CD14-positive monocyte (primary cell): ENCODE measurements at regions not wholly inside any gene's neighbourhood (a gene's known extent, or its start where the extent isn't known, plus 50 kb on each side); places are given as distances from the start of the nearest gene placed in this dataset.

Source experiments
- DNase-seq, 3 donors: peaks; one replicate each; pipeline ENCODE4 v3.0.0-alpha.2; 2011 to 2022
- H2AFZ ChIP-seq: 2 replicates; pipeline ENCODE4 v1.6.0; 2012; ENCODE audit warnings: mild to moderate bottlenecking, low read depth, low read length, inconsistent platforms; ENCODE audit not compliant: insufficient read depth, poor library complexity, severe bottlenecking
- H3K27ac ChIP-seq, 2 donors: 1 replicate in 1 of 2; 2 replicates in 1 of 2; pipeline ENCODE4 v1.5.1; 2012 to 2013; ENCODE audit warnings: low read length in 2 of 2, control low read depth in 1 of 2, inconsistent platforms in 1 of 2, low read depth in 1 of 2, mild to moderate bottlenecking in 1 of 2
- H3K27me3 ChIP-seq, 2 donors: one replicate each; pipeline versions ENCODE4 v1.6.0 to v1.6.1; 2011 to 2013; ENCODE audit warnings: low read length in 2 of 2; ENCODE audit not compliant: control insufficient read depth in 2 of 2, insufficient read depth in 2 of 2
- H3K36me3 ChIP-seq, 2 donors: replicated peaks in 1 of 2; 1 replicate in 1 of 2; 2 replicates in 1 of 2; pipeline versions ENCODE4 v1.5.1 to v1.6.1; 2012 to 2013; ENCODE audit warnings: low read length in 2 of 2, control low read depth in 1 of 2, inconsistent platforms in 1 of 2, mild to moderate bottlenecking in 1 of 2; ENCODE audit not compliant: insufficient read depth in 2 of 2, control insufficient read depth in 1 of 2
- H3K4me1 ChIP-seq, 2 donors: 1 replicate in 1 of 2; 2 replicates in 1 of 2; pipeline versions ENCODE4 v1.5.1 to v1.6.1; 2012 to 2013; ENCODE audit warnings: low read length in 2 of 2, control low read depth in 1 of 2, inconsistent platforms in 1 of 2, mild to moderate bottlenecking in 1 of 2, moderate library complexity in 1 of 2; ENCODE audit not compliant: insufficient read depth in 2 of 2, control insufficient read depth in 1 of 2
- H3K4me2 ChIP-seq: replicated peaks from 2 replicates; pipeline ENCODE3; 2012; ENCODE audit warnings: low read length, moderate library complexity, mild to moderate bottlenecking; ENCODE audit not compliant: poor library complexity, severe bottlenecking; ENCODE audit errors: extremely low read depth
- H3K4me3 ChIP-seq, 3 experiments: fragments of 200-600 bp in 1 of 3; sonication (generic) in 1 of 3; replicated peaks in 1 of 3; 1 replicate in 2 of 3; 2 replicates in 1 of 3; pipeline ENCODE4 v1.5.1; 2011 to 2013; ENCODE audit warnings: low read length in 3 of 3, mild to moderate bottlenecking in 3 of 3, control low read depth in 2 of 3, low read depth in 2 of 3, inconsistent platforms in 1 of 3, moderate library complexity in 1 of 3
- H3K79me2 ChIP-seq: 2 replicates; pipeline ENCODE4 v1.6.0; 2012; ENCODE audit warnings: mild to moderate bottlenecking, control low read depth, inconsistent platforms, low read length, moderate library complexity; ENCODE audit not compliant: insufficient read depth
- H3K9ac ChIP-seq: 2 replicates; pipeline ENCODE4 v1.6.0; 2017; ENCODE audit warnings: low read length, mild to moderate bottlenecking; ENCODE audit not compliant: insufficient read depth, poor library complexity, severe bottlenecking
- H3K9me3 ChIP-seq, 2 donors: replicated peaks in 1 of 2; 1 replicate in 1 of 2; 2 replicates in 1 of 2; pipeline versions ENCODE4 v1.5.1 to v1.6.1; 2012 to 2013; ENCODE audit warnings: low read length in 2 of 2, control low read depth in 1 of 2; ENCODE audit not compliant: control insufficient read depth in 1 of 2, insufficient read depth in 1 of 2
- H4K20me1 ChIP-seq: 2 replicates; pipeline ENCODE4 v1.6.0; 2012; ENCODE audit warnings: mild to moderate bottlenecking, low read length, control low read depth, moderate library complexity; ENCODE audit not compliant: insufficient read depth
- H3K27ac Mint-ChIP-seq, 7 donors: one replicate each; pipeline ENCODE4 v1.8.0; 2020; ENCODE audit warnings: mild to moderate bottlenecking in 7 of 7, mixed read lengths in 7 of 7, moderate library complexity in 6 of 7, inconsistent platforms in 2 of 7
- H3K27me3 Mint-ChIP-seq, 3 donors: one replicate each; pipeline ENCODE4 v1.8.0; 2021 to 2022; ENCODE audit warnings: low read depth in 3 of 3, mild to moderate bottlenecking in 3 of 3, mixed read lengths in 3 of 3, moderate library complexity in 3 of 3, inconsistent platforms in 1 of 3
- H3K36me3 Mint-ChIP-seq, 2 donors: one replicate each; pipeline ENCODE4 v1.8.0; 2020; ENCODE audit warnings: mixed read lengths in 2 of 2, inconsistent platforms in 1 of 2, mild to moderate bottlenecking in 1 of 2
- H3K4me1 Mint-ChIP-seq: one replicate; pipeline ENCODE4 v1.8.0; 2020; ENCODE audit warnings: mild to moderate bottlenecking, mixed read lengths
- H3K4me3 Mint-ChIP-seq, 2 donors: one replicate each; pipeline ENCODE4 v1.8.0; 2020; ENCODE audit warnings: mild to moderate bottlenecking in 2 of 2, mixed read lengths in 2 of 2, moderate library complexity in 1 of 2
- H3K9me3 Mint-ChIP-seq, 7 donors: one replicate each; pipeline ENCODE4 v1.8.0; 2020 to 2022; ENCODE audit warnings: mixed read lengths in 7 of 7, mild to moderate bottlenecking in 6 of 7, moderate library complexity in 6 of 7, inconsistent platforms in 2 of 7
- CTCF ChIP-seq: fragments of 200-600 bp; IDR thresholded peaks from one replicate; pipeline ENCODE4 v1.8.0; 2022; ENCODE audit warnings: antibody characterized with exemption, mild to moderate bottlenecking
- WGBS: methylation state at CpG from one replicate; pipeline ENCODE4 v1.1.5; 2013; ENCODE audit warnings: missing lambda C conversion rate; ENCODE audit not compliant: insufficient coverage; 5-methylcytosine and 5-hydroxymethylcytosine counted together
- intact Hi-C, 2 donors: fragments of 100-400 bp; cut with micrococcal nuclease; formaldehyde crosslinking; loops; one replicate each; pipeline versions ENCODE4 v1.15.0 to v1.15.1; 2023

GRCh38 chr5:106508894-106509293 is 1161.8 kb downstream of the EFNA5 start:
- no peak overlapping the region for H3K4me2 ChIP-seq
- Mint-ChIP-seq H3K27me3 (peaks cover 0 to 2% (median 0%) of the 10 kb centered on the region in 3 donors), H3K4me1 (no peaks in the 10 kb centered on the region), H3K27ac (no peak overlapping the region), H3K9me3 (peaks cover 0 to 12% (median 0%) of the 10 kb centered on the region in 7 donors), H3K4me3 (no peak overlapping the region), H3K36me3 (no peaks in the 10 kb centered on the region)
- WGBS: no CpG with 5 or more reads among the region's 4 CpGs
- TF ChIP-seq CTCF: no peak
- H3K27me3 ChIP-seq: no peaks in the 10 kb centered on the region
- no peak overlapping the region for H2AFZ ChIP-seq
- no peak overlapping the region for H3K27ac ChIP-seq
- no peaks in the 10 kb centered on the region for H3K36me3 ChIP-seq
- DNase-seq: no peak
- intact Hi-C loops: no loop called here
- no peaks in the 10 kb centered on the region for H3K79me2 ChIP-seq
- no peaks in the 10 kb centered on the region for H4K20me1 ChIP-seq
- no peak overlapping the region for H3K9ac ChIP-seq
- no peak overlapping the region for H3K4me3 ChIP-seq
- H3K4me1 ChIP-seq: no peaks in the 10 kb centered on the region
- peaks cover 0 to 4% of the 10 kb centered on the region in 2 donors for H3K9me3 ChIP-seq

- Histone ChIP-seq H3K9me3 (peaks cover 0 to 3% of the 10 kb centered on the region in 2 donors), H3K79me2 (no peaks in the 10 kb centered on the region), H3K4me3 (no peak overlapping the region), H3K4me1 (no peaks in the 10 kb centered on the region), H2AFZ (no peak overlapping the region), H3K9ac (no peak overlapping the region), H3K36me3 (no peaks in the 10 kb centered on the region), H3K27ac (no peak overlapping the region), H3K4me2 (no peak overlapping the region), H4K20me1 (no peaks in the 10 kb centered on the region), H3K27me3 (no peaks in the 10 kb centered on the region)
- 80% methylated on average over 1 of the region's 2 CpGs for WGBS
- no peak for TF ChIP-seq CTCF
- DNase-seq: no peak
- Mint-ChIP-seq H3K36me3 (no peaks in the 10 kb centered on the region), H3K9me3 (peaks cover 0 to 4% (median 2%) of the 10 kb centered on the region in 7 donors), H3K27ac (no peak overlapping the region), H3K27me3 (no peaks in the 10 kb centered on the region), H3K4me3 (no peak overlapping the region), H3K4me1 (no peaks in the 10 kb centered on the region)
- intact Hi-C loops: no loop called here
Observed at GRCh38 chr5:106493910-106494309, 1176.8 kb downstream of the EFNA5 start.
